GM10847 (cell line): ENCODE measurements at regions not wholly inside any gene's neighbourhood (a gene's known extent, or its start where the extent isn't known, plus 50 kb on each side); places are given as distances from the start of the nearest gene placed in this dataset.

Experiments used
- POLR2A ChIP-seq: IDR thresholded peaks from 2 replicates; pipeline ENCODE4 v1.6.1; 2011; ENCODE audit not compliant: insufficient read length; ENCODE audit errors: extremely low read depth

GRCh38 chr13:50123862-50124535 lies 108.8 kb downstream of the KCNRG start:
- TF ChIP-seq POLR2A = peak; percentile 45

DNA sequence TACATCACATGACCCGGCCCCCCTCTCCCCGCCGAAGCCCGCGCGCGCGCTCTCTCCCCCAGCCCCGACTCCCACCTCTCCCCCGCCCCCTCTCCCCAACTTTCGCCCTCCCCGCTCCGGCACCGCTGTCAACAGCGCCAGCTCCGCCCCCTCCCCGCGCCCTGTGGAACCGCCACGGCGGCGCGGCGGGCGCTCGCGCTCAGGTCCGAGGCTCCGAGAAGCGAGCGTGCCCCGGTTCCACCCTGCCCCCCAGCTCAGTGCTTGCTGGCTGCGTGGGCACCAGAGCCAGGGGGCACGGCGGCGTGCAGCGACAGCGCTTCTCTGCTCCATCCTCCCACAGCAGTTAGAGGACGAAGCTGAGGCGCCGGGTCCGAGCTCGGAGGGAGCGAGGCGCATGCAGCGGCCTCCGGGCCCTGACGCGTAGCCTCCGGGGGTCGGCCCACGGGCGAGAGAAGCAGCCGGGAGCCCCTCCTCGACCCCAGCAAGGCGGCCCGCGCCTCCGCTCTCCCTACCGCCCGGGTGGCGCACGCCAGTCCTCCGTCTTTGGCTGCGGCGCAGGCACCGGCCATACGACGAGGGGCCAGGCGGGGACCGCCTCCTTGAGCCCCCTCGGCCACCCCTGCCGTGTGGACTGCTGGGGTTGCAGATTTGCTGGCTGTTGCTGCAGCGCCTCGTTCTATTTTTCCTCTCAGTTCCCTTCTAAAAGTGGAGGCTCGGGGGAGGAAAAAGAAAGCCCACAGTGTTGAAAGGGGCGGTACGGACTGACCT lies 109.5 kb downstream of the KCNRG start:
- peak; percentile 20 for TF ChIP-seq POLR2A

GRCh38 chr13:50125304-50125553 lies 110.0 kb downstream of the KCNRG start:
- no peak for TF ChIP-seq POLR2A

DNA sequence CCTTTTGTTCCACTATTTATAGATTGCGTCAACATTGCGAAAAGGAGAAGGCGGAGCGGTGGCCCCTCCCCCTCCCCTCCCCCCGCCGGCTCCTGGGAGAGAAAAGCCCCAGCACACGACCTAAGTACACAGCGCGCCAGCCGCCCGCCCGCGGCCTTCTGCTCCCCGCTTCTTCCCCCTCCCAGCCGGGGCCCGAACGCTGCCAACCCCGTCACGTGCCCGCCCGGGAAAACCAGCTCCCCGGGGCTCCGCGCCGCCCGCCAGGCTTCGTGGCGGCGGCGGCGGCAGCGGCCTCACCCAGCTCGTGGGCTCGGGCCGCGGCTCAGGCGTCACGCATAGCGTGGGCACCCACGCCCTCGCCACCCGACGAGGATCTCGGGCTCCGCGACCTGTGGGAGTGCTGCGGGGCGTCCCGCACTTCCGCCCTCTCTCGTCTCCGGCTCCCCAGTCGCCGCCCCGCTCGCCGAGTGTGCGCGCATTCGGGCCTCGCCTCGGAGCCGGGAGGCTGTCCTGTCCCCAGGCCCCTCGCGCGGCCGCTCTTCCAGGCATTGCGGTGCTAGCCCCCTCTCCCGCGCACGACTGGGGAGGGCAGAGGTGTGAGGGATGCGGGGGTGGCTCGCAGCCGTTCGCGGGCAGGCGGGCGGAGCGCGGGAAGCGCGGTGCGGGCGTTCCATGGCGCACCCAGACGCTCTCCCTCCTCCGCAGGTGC lies 110.5 kb downstream of the KCNRG start:
- no peak for TF ChIP-seq POLR2A

- TF ChIP-seq POLR2A = no peak
These were observed 111.2 kb downstream of the KCNRG start for GRCh38 chr13:50126263-50126992.

- no peak for TF ChIP-seq POLR2A
These were observed 111.9 kb downstream of the KCNRG start for GRCh38 chr13:50126993-50127725.

DNA sequence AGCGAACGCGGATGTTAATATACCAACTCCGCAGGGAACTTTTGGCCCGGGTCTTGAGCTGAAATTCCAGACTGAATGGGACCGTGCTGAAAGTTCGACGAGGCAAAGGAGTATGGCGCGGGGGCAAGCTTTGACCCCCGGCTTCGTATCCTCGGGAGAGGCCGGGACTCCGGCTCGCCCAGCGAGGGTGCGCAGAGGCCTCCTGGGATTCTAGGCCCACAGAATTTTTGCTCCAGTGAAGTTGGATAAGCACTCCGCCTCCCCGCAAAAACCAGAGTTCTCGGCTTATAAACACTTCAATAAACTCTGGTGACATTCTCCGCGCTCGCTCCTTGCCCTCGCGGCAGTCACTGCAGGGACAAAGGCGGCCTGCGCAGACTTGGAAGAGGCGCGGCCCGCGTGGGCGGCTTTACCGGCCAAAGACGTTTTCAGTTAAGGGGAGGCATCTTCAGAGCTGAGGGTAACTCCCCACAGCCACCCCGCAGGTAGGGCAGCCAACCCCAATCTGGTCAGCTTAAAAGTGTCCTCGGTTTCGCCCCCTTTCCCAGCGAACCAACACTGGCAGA lies 112.6 kb downstream of the KCNRG start:
- TF ChIP-seq POLR2A = no peak

- TF ChIP-seq POLR2A = no peak
These were observed 113.2 kb downstream of the KCNRG start for GRCh38 chr13:50128428-50128931.

DNA sequence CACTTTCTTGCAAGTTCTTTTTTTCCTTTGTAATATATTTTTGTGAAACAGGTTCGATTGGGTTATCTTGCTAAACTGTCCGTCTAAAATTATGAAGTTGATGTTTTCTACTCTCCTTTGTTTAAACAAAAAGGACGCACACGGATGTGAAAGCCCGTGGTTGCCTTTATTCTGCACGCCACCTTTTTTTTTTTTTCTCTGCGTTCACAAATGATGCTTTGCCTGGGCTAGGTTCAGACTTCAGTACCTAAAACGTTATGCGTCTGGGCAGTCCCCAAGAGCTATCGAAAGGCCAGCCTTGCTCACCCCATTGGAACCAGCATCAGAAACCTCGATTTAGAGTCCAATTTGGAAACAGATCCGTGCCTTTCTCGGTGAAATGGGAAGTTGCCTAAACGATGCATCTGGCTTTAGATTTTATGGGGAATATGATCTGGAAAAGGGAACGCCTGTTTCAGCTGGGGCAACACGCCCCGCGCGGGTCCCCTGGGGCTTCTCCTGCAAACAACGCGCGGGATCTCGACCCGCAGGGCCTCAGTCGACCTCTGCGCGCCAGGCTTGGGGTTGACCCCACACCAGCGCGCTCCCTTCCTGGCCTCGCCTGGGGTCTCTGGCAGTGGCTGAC lies 113.9 kb downstream of the KCNRG start:
- no peak for TF ChIP-seq POLR2A

DNA sequence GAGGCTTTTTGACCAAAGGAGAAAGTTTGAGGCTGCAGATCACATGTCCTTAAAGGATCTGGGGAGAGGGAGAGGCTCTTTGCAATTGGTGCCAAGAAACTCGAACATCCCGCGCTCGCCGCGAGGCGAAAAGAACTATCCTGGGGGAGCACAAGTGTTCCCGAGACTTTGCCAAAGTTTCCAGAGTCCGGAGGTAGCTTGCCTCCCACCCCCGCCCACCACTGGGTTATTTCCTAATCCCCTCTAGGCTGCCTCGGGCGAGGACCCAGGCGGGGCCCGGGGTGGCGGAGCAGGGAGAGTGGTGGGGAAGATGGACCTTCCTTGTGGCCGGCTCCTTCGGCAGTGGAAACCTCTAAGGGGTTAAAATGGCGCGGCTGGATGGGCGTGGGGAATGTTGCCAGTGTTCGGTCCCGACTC lies 114.5 kb downstream of the KCNRG start:
- TF ChIP-seq POLR2A = no peak

DNA sequence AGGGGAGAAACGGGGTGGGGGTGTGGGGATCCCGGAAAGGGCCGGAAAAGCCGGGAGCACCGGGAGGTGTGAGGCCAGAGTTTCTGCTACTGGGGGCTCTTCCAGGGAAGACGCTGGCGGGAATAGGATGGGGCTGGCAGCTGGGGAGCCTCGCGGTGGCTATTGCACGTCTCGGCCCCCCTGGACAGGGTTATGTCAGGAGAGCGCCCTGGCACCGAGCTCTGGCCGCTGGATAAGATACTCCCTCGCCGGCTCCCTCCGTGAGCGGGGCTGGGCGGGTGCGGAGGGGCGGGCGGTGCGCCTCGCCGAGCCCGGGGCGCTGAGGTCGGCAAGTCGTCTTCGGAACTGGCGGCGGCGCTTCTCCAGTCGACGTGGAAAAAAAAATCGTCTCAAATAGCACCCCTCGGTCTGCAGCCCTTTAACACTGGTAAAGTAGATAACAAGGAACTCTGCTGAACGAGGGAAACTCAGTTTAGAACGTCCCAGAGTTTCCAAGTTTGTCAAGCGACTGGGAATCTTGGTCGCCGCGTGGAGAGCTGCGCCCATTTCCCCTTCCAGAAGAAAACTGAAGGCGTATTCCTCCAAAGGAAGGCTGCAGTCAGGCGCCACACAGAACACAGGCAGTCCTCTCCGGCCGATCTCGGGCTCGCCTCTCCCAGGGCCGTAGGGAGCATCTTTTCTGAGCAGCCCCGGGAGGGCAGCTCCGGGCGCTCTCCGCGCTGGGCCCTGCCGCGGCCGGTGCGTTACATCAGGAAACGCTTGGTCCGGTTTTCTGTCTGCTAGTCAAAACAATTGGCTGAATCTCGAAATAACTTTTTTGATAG lies 115.1 kb downstream of the KCNRG start:
- no peak for TF ChIP-seq POLR2A

GRCh38 chr13:50131920-50132903 lies 117.0 kb downstream of the KCNRG start:
- TF ChIP-seq POLR2A = no peak
